Esophagus squamous epithelium (tissue), 4 donors: ENCODE measurements at regions not wholly inside any gene's neighbourhood (a gene's known extent, or its start where the extent isn't known, plus 50 kb on each side); places are given as distances from the start of the nearest gene placed in this dataset.

Source experiments
- CTCF ChIP-seq, 6 experiments: fragments of 450-650 bp in 4 of 6; fragments of 200-600 bp in 2 of 6; sonication (generic) in 2 of 6; IDR thresholded peaks; one replicate each; pipeline ENCODE4 v1.5.1; 2016 to 2019; ENCODE audit warnings: antibody characterized with exemption in 6 of 6, mild to moderate bottlenecking in 4 of 6, moderate library complexity in 4 of 6
- POLR2A ChIP-seq, 4 donors: fragments of 450-650 bp; IDR thresholded peaks; one replicate each; pipeline ENCODE4 v1.6.1; 2017; ENCODE audit warnings: antibody characterized with exemption in 4 of 4, mild to moderate bottlenecking in 4 of 4, moderate library complexity in 3 of 4

DNA sequence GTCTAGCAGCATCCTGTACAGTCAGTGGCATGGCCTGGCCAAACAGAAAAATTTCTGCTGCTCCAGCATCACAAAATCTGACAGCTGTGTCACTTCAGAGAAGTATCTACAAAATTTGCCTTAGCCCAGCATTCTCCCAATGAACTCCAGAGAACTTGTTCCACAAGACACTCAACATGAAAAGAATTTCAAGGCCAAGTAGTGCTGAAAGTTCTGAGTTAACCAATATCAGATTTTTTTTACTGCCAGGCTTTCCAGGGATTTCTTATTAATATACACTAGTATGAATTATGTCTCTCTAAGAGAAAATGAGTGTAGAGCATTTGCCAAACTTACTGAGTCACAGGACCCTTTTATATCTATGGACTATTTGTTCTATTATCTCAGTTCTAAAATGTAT lies 68.8 kb downstream of the OR5AK2 start:
- TF ChIP-seq CTCF (IDR thresholded peaks at IDR 0.05) (no peak), POLR2A (IDR thresholded peaks at IDR 0.05) (no peak)
